DMS79 (cell line): ENCODE measurements at regions not wholly inside any gene's neighbourhood (a gene's known extent, or its start where the extent isn't known, plus 50 kb on each side); places are given as distances from the start of the nearest gene placed in this dataset.

Experiments used
- DNase-seq: peaks from one replicate; lab custom pipeline; 2025; lab: John Stamatoyannopoulos, UW

- DNase-seq: no peak
Measured at GRCh38 chr13:63107179-63107943, 1691.7 kb upstream of the PCDH20 start.

DNA sequence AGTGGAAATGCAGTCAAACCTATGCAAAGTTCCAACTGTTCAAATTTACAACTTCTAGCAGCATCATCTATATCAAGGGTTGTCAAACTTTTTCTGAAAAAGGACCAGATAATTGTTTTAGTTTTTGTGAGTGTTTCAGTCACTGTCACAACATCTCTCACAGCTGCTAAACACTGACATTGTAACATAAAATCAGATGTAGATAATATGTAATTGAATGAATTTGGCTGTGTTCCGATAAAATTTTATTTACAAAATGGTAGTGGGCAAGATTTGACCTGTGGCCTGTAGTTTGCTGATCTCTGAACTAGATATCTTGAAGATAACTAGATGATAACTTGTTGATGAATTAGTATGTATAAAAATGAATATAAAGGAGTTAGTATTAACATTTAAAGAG is 1679.1 kb upstream of the PCDH20 start:
- no peak for DNase-seq

DNA sequence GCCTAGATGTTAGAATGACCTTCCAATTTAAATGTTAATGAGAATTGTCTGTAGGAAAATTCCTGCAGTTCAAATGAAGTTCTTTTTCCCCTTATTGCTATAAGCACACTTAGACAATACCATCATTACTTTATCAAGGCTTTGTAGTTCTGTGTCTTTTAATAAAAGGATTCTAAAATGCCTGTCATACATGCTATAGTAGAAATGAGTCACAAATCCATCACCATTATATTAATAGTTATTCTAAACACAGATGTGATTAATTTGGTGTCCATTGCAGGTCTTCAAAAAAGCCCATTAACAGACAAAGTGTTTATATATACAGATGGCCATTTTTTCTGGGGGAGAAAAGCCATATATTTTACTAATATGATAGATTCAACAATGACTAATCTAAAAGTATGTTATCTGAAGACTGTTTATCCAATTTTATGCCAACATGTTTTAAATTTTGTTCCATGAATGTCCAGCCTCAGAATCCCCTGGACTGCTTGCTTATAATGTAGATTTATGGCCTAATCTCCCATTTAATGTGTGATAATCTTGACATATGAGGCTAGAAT is 1678.3 kb upstream of the PCDH20 start:
- DNase-seq: no peak

DNA sequence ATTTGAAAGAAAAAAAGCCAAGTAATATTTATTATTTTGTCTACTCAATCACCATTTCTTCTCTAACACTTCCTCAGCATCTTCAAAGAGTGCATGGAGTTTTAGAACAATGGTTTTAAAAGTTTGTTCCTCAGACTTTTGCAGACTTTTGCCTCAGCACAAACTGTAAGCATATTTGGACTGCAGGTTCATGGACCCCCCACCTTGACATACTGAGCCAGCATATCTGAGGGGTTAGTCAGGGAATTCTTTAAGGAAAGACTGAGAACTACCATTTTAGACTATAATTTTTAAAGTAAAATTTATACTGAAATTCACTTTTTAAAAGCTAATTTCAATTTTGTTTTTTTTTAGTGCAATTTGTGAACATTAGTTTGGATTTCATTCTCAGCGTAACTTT is 1676.8 kb upstream of the PCDH20 start:
- no peak for DNase-seq

DNA sequence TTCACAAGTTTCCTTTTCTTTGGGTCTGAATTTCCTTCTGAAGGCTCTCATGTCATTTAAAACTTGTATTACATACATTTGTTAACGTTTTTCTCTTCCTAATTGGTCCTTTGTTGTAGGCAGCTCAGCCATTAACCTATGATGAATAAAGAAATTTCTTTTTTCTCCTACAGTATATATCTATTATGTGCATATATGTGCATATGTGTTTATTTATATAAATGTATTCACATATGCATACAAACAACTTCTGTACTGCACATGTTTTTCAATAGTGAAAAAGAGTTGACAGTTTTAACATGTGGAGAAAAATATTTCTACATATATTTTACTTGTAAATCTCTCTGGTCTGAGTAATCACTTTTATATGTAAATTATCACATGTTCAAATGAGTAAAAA is 1674.9 kb upstream of the PCDH20 start:
- no peak for DNase-seq

DNA sequence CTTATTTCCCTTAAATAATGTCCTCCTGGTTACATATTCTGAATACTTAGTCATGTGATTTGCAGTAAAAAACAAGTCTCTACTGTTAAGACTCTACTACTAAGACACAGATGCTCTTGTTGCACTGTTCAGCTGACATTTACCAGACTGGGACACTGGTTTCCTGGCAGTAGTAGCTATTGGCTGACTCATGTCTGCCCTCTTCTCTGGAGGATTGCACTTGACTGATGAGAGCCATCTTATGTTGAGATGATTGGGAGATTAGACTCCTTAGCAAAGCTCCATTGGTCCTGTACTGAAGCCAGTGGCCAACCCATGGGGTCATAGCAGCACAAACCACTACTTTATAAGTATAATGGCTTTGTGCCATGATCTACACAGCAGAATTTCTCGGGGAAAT is 1672.6 kb upstream of the PCDH20 start:
- DNase-seq: no peak

GRCh38 chr13:63086286-63086685 is 1670.6 kb upstream of the PCDH20 start:
- no peak for DNase-seq

DNA sequence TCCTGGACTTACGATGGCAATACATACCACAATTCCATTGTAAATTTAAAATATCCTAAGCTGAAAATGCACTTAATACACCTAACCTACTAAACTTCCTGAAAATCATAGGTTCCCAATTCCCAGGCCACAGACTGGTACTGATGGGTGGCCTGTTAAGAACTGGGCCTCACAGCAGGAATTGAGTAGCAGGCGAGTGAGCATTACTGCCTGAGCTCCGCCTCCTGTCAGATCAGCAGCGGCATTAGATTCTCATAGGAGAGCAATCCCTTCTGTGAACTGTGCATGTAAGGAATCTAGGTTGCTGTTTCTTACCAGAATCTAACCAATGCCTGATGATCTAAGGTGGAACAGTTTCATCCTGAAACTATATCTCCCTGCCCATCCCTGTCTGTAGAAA is 1670.2 kb upstream of the PCDH20 start:
- no peak for DNase-seq

DNA sequence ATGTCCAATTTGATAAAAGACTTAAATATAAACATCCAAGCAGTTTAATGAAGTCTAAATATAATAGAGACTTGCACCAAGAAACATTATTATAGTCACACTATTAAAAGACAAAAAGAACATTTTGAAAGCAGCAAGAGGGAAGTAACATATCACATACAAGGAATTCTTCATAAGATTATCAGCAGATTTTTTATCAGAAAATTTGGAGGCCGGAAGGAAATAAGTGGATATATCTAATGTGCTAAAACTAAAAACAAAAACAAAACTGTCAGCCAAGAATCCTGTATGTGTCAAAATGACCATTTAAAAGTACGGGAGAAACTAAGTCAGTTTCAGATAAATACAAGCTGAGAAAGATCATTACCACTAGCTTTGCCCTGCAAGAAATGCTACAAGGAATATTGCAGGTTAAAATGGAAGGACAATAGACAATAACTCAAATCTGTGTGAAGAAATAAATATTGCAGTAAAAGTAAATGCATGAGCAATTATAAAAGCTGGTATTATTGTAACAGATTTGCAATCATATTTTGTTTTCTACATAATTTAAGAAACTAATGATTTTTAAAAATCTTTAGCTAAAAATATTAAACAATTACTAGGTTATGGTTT is 1665.9 kb upstream of the PCDH20 start:
- no peak for DNase-seq

DNA sequence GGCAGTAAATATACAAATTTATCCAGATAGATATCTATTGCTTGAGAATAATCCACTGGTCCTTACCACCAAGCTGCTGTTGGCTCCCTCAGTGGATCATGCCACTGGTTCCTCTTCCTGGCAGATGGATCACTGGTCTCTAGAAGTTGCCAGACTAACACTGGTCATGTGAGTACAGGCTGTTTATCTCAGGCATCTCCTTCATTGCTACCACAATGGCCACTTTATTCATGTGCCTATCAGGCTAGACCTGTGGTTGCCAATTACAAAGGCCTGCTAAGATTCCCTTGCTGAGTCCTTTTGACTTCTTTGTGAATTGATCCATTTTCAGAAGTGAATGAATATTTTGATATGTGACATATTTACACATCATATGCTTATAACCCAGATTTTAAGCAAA is 1659.5 kb upstream of the PCDH20 start:
- no peak for DNase-seq

GRCh38 chr13:63050287-63050686 is 1634.6 kb upstream of the PCDH20 start:
- DNase-seq: no peak

DNA sequence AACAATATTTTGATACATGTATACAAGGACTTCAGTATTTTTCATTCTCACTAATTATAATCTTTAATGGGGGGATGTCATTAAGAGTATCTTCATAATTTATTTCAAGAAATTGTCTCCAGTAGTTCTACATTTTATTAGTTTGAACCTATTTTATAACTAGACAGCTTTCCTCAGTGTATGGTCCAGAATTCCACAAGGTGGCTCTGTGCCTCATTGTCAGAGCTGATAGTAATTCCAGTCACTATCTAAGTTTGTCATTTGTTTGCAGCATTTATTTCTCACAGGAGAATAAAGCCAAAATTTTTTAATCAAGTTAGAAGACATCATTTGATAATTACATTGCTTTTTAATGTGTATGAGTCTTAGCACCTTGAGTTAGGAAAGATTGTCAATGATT is 1633.0 kb upstream of the PCDH20 start:
- DNase-seq: no peak

DNA sequence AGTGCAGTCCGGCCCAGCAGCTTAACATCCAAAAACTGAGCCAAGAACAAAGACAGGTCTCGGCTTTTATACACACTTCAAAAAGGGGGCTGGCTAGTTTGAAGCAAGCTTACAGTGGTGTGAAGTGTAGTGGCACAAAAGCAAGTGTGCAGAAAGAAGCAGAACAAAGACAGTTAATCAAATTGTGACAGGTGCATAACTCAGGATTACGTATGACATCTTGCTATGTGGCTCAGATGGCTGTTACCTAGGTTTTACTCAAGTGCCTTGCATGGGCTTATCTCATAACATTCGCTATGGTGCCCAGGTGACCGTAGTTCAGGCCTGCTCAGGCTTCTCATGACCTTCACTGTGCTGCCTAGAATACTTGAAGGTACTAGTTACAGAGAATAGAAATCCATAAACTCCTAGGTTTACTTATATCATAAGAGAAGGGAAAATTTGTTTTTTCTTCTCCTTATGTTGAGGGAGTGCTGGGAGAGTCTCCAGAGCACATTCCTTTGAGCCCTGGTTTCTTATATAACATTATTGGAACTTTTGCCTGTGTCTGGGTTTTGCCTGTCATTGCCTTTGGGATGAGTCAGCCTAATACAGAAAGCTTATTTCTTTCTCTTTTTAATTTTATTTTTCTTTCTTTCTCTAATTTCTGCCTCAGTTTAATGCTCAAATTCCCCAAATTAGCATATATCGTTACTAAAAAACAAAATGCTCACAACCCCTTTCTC is 1629.1 kb upstream of the PCDH20 start:
- no peak for DNase-seq

DNA sequence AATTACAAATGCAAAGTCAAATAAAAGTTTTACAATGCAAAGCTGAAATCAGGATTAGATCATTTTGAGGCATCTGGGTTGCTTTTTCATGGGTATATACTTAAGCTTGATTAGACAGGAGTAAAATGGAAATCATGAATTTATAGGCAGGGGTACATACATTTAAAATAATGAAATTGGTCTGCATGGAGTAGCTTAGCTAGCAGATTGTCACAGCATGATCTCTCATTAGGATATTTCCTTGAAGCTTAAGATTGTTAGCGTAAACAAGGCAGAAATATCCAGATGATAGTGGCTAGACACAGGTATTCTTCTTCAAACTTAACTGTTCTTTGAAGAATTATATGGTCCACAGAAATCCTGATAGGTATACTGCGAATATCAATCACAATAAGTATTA is 1627.0 kb upstream of the PCDH20 start:
- no peak for DNase-seq

DNA sequence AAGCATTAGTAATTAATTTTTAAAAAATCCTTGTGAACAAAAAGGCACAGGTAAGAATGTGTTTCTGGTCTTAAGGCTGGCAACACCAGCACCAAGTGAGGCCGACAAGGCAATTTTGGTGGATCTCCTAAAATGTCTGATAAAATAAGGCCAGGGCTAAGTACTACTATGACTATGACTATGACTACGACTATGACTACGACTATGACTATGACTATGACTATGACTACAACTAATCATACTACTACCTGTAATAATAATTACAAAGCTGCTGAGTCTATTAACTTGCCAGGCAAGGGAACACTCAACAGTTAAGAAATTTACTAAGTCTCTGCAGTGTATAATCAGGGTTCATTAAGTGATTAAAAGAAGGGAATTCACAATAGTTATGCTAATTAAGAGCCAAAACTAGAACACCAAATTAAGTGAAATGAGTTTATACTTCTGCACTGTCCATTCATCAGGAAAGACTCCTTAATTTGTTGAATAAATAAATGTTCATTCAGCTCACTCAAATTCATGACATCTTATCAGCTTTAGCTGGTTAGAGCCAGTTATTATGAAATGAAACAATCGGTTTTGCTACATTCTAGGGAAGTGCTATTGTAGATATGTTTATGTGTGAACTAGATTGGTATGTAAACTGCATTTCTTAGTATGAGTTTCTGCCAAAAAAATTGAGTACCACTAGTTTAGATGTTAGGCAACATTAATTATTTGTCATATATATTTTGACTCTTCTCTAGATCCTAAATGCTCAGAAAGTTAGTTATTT is 1626.2 kb upstream of the PCDH20 start:
- no peak for DNase-seq

- no peak for DNase-seq
Measured at GRCh38 chr13:63026285-63026797, 1610.7 kb upstream of the PCDH20 start.

DNA sequence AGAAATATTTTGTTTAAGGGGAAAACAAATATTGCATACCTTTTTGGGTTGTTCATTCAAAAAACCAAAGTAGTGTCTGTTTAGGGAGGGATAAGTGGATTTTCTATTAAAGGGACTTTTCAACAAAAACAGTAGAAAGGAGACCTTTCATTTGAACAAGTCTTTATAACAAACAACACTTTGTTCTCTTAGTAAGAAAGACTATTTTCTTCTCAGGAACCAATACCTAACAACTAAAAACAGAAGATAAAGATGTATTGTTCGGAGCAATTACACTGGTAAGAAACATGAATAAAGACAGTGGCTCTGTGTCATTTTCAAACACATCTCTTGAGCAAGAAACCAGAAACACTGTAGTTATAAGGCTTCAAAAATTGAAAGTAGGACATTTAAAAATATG is 1610.1 kb upstream of the PCDH20 start:
- DNase-seq: no peak

GRCh38 chr13:63024458-63024857 is 1608.8 kb upstream of the PCDH20 start:
- DNase-seq: no peak

- DNase-seq: no peak
Measured at GRCh38 chr13:63011996-63012395, 1596.3 kb upstream of the PCDH20 start.

GRCh38 chr13:63010072-63010658 is 1594.5 kb upstream of the PCDH20 start:
- DNase-seq: no peak

DNA sequence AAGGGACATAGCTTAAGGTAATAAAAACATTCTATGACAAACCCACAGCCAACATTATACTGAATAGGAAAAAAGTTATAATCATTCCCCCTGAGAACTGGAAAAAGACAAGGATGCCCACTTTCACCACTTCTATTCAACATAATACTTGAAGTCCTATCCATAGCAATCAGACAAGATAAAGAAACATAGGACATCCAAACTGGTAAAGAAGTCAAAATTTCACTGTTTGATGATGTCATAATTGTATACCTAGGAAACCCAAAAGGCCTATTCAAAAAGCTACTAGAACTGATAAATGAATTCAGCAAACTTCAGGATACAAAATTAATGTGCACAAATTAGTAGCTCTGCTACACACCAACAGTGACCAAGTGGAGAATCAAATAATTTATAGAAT is 1590.0 kb upstream of the PCDH20 start:
- no peak for DNase-seq

DNA sequence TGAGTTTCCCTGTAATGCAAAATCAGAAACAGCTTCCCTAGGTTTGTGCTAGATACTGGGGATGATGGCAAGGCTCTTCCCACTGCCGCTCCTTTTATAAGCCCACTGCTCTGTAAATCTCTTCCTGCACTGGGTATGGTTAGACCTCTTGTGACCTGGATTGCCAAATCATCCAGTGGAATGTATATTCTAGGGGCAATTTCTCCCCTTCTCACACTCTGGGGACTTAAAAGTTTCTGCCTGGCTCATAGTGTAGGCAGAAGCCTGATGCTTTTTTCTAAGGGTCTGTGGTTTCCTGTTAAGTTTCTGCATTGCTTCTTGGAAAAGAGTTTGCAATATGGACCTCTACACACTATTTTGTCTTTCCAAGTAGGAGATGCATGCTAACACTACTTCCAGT is 1582.0 kb upstream of the PCDH20 start:
- no peak for DNase-seq
